Left cardiac atrium (tissue), 4 donors: ENCODE measurements at regions not wholly inside any gene's neighbourhood (a gene's known extent, or its start where the extent isn't known, plus 50 kb on each side); places are given as distances from the start of the nearest gene placed in this dataset.
A peak's percentile ranks its signal among the peaks of the same experiment; 100 is the strongest.

Experiments
- ATAC-seq, 2 donors: fragments of 200-7000 bp; cut with Tn5 transposase; one replicate each; pipeline ENCODE4 v1.9.1; 2020; ENCODE audit warnings: mild to moderate bottlenecking in 2 of 2, moderate library complexity in 2 of 2
- DNase-seq: peaks from one replicate; pipeline ENCODE4 v3.0.0-alpha.2; 2020
- intact Hi-C, 2 donors: fragments of 100-400 bp; cut with DNase I; formaldehyde crosslinking; loops; one replicate each; pipeline versions ENCODE4 v1.14.1 to v1.15.1; 2022 to 2023
- donor health status: DM: no; HTN: yes; CAD: no.
- donor health status: DM: no; HTN: yes; CAD: no; lungs with severe emphysema.
- donor health status: DM: yes; HTN: yes; CAD: no.
- donor health status: Dilated cardiomyopathy.

DNA sequence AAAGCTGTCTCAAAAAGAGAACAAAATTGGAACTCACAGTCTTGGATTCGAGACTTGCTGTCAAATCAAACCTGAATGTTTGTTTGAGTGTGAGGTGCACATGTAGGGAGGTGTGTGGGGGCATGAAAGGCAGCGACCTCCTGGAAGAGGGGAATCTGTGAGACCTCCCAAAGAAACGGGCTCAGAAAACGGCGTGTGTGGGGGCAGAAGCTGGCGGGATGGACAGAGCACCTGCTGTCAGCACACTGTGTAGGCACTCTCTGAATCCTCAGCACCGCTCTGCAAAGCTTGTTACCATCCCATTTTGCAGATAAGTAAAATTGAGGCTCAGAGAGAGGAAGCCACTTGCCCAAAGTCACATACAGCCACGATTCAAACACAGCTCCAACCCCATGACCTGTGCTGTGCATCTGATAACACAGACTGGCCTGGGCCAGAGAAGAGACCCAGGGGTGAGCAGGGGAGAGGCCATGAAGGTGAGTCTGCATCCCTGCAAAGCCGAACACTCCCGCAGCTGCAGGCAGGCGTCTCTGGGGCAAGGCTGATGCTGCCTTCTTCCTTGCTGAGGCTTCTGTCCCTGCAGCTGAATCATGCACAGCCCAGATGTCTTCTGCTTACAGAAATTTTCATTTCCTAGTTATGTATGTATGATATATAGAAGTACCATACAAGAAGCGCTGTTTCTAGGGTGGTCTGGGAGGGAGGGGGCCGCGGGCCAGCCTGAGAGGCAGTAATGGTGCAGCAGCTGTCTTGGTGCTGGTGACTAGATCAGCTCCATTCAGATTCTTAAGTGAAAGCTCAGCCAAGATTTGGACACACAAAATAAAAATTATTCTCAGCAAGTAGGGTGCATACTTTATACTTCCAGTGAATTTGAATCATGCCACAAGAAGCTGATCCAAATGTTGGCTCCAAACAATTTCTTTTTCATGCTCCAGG, 67.3 kb upstream of the SHISAL1 start:
- ATAC-seq (no peak), DNase-seq (no peak)
- intact Hi-C loops: no loop called here

DNA sequence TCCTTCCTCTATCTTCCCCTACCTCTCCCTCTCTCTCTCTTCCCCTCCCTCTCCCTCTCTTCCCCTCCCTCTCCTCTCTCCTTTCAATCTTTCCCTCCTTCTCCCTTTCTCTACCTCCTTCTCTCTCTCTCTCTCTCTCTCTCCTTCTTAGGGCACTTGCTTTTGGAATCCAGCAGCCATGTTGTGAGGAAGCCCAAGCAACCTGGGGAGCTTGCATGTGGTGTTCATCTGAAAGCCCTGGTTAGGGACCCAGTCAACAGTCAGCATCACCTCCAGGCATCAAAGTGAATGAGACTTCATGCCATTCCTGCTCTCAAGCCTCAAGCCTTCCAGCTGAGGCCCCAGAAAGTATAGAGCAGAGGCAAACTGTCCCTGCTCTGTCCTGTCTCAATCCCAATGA, 65.6 kb upstream of the SHISAL1 start:
- DNase-seq (no peak), ATAC-seq (no peak)
- intact Hi-C loops: no loop called here

DNA sequence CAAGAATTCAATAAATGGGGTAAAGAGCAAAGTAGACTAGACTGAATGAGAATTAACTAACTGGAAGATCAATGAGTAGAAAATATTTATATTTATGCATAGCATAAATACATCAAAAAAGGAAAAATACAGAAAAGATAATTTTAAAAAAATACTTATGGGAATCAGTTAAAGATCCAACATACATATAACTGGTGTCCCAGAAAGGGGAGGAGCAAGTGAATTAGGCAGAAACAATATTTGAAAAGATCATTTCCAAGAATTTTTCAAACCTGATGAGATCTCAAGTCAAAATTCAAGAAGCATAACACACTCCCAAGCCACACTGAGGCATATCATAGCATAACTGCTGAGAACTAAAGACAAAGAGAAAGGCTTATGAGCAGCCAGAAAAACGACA, 62.7 kb upstream of the SHISAL1 start:
- DNase-seq (no peak), ATAC-seq (no peak)
- intact Hi-C loops: no loop called here

- DNase-seq (no peak), ATAC-seq (no peak)
- intact Hi-C loops: no loop called here
These were observed 60.5 kb upstream of the SHISAL1 start for GRCh38 chr22:44373234-44373633.

GRCh38 chr22:44372611-44373010, 59.9 kb upstream of the SHISAL1 start:
- ATAC-seq (no peak), DNase-seq (no peak)
- intact Hi-C loops: no loop called here

GRCh38 chr22:44371741-44372525, 59.2 kb upstream of the SHISAL1 start:
- intact Hi-C loops: no loop called here
- DNase-seq (peak; percentile 7), ATAC-seq (no peak)

DNA sequence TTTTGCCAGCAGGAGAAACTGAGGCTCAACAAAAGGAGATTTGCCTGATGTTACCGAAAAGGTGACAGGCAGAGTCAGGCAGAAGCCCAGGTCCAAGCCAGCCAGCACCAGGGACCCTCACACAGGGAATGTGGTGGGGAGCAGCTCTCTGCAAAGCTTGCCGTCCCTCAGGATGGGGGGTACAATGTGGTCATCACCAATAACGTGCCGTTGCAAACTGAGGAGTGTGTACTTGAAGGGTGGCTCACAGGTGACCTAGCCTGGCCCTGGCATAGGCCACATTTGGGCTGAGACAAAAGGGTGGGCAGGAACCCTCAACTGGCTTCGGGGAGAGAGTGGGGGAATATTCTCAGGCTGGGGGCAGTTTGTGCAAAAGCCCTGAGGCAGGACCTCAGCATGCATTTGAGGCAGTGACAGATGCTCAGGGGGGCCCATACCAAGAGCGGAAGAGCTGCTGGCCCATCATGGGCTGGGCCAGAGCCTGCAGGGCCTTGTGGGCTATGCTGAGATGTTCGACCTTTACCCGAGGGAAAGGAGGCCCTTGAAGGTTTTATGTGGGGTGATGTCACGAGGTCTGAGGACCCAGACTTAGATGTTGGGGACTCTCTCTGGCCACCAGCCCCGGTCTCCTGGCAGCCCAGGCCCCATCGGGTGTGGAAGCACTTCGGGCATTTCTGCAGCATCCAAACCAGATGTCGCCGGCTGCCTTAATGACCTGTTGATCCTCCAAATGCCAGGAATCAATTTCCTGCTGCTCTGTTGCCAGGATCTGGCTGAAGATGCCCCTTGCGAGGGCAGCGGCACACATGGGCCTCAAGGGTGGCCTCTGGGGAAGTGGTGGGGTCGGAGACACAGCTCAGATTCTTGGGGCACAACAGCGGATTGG, 57.4 kb upstream of the SHISAL1 start:
- intact Hi-C loops: loop anchor here in 1 of 2 donors (10.0 kb wide), 1 partner anchor 125 kb away; the partner anchor contains the start of gene RTL6
- DNase-seq (peak; percentile 14), ATAC-seq (no peak)

- no peak for DNase-seq
These were observed 56.5 kb upstream of the SHISAL1 start for GRCh38 chr22:44369293-44369661.

GRCh38 chr22:44368611-44369292, 56.0 kb upstream of the SHISAL1 start:
- DNase-seq (no peak), ATAC-seq (no peak)
- intact Hi-C loops: loop anchor here in 1 of 2 donors (10.0 kb wide), 1 partner anchor 126 kb away; the partner anchor contains the start of gene RTL6

More at GRCh38 chr22:44369293-44369661, 56.5 kb upstream of the SHISAL1 start:
- no peak for ATAC-seq
- intact Hi-C loops: loop anchor here in 1 of 2 donors (10.0 kb wide), 1 partner anchor 126 kb away; the partner anchor contains the start of gene RTL6

GRCh38 chr22:44366372-44367300, 53.9 kb upstream of the SHISAL1 start:
- intact Hi-C loops: loop anchor here in 1 of 2 donors (10.0 kb wide), 1 partner anchor 128 kb away; the partner anchor contains the start of gene RTL6
- ATAC-seq (no peak), DNase-seq (peak; percentile 22)

GRCh38 chr22:44365832-44366231, 53.1 kb upstream of the SHISAL1 start:
- ATAC-seq: no peak
- no peak for DNase-seq
- intact Hi-C loops: loop anchor here in 1 of 2 donors (10.0 kb wide), 1 partner anchor 129 kb away; the partner anchor contains the start of gene RTL6

GRCh38 chr22:44365191-44365590, 52.4 kb upstream of the SHISAL1 start:
- ATAC-seq (no peak), DNase-seq (peak; percentile 19)
- intact Hi-C loops: loop anchor here in 1 of 2 donors (10.0 kb wide), 1 partner anchor 130 kb away; the partner anchor contains the start of gene RTL6

GRCh38 chr22:44364751-44365130, 52.0 kb upstream of the SHISAL1 start:
- DNase-seq (peak; percentile 56), ATAC-seq (peak in 1 of 2 donors; percentile 15)
- intact Hi-C loops: loop anchor here in 1 of 2 donors (10.0 kb wide), 1 partner anchor 130 kb away; the partner anchor contains the start of gene RTL6

DNA sequence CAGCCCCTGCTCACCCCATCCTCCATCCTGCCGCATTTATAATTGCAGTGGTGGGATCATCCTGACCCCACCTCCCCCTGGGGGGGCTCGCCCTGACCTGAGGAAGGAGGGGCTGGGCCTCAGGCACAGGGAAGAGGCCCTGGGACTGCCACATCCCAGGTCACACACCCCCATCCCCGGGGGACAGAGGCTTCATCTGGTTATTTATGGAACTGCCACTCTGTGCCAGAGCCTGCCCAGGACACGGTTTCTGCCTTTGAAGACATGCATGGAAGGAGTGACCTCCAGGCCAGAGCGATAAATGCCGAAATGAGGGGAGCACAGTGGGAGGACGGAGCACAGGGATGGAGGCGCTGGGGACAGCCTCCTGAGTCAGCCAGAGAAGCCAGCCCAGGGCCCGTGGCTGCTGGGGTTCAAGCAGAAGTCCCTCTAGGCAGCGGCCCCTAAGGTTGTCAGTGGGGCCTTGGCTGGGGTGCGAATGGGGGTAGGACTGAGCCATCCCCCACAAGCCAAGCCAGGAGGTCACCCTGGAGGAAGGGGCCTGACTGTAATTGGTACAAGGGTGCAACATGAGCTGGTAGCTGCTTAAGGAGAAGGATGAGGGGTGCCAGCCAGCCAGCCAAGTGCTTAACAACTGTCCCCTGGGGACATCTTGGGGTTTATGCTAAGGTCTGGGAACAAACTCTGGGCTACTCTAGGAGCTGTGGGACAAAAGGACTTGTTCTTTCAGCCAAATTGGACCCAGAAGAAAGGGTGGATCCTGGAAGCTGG, 51.4 kb upstream of the SHISAL1 start:
- DNase-seq (peak; percentile 61), ATAC-seq (peak; percentile 48 to 53)
- intact Hi-C loops: loop anchor here in 1 of 2 donors (10.0 kb wide), 1 partner anchor 131 kb away; the partner anchor contains the start of gene RTL6

- DNase-seq (peak; percentile 96), ATAC-seq (peak; percentile 79 to 91)
- intact Hi-C loops: loop anchor here in 1 of 2 donors (10.0 kb wide), 1 partner anchor 132 kb away; the partner anchor contains the start of gene RTL6
These were observed 50.5 kb upstream of the SHISAL1 start for GRCh38 chr22:44363013-44363979.
